Esophagus muscularis mucosa (tissue), 3 donors: ENCODE measurements at regions not wholly inside any gene's neighbourhood (a gene's known extent, or its start where the extent isn't known, plus 50 kb on each side); places are given as distances from the start of the nearest gene placed in this dataset.

Source experiments
- CTCF ChIP-seq, 3 experiments: fragments of 200-600 bp in 2 of 3; fragments of 450-650 bp in 1 of 3; sonication (generic) in 2 of 3; IDR thresholded peaks; one replicate each; pipeline ENCODE4 v1.5.1; 2017 to 2019; ENCODE audit warnings: antibody characterized with exemption in 3 of 3, mild to moderate bottlenecking in 2 of 3, moderate library complexity in 1 of 3
- POLR2AphosphoS5 ChIP-seq, 2 donors: sonication (generic); formaldehyde crosslinking; IDR thresholded peaks; one replicate each; pipeline ENCODE4 v1.6.1; 2017; ENCODE audit warnings: antibody characterized with exemption in 2 of 2

GRCh38 chr15:98167722-98168268, 207.3 kb downstream of the ARRDC4 start:
- TF ChIP-seq POLR2AphosphoS5 (IDR thresholded peaks at IDR 0.05) (no peak), CTCF (IDR thresholded peaks at IDR 0.05) (no peak)
